Type B pancreatic cell (in vitro differentiated cells): ENCODE measurements at regions not wholly inside any gene's neighbourhood (a gene's known extent, or its start where the extent isn't known, plus 50 kb on each side); places are given as distances from the start of the nearest gene placed in this dataset.

Source experiments
- DNase-seq: peaks from one replicate; pipeline ENCODE4 v3.0.0; 2021; ENCODE audit warnings: mixed read lengths; ENCODE audit not compliant: unreplicated experiment; ENCODE audit errors: extremely low spot score
- H3K27ac Mint-ChIP-seq: 2 replicates; pipeline ENCODE4 v1.8.0; 2021; ENCODE audit warnings: mild to moderate bottlenecking, mixed read lengths
- H3K27me3 Mint-ChIP-seq: 2 replicates; pipeline ENCODE4 v1.8.0; 2021; ENCODE audit warnings: mixed read lengths
- H3K36me3 Mint-ChIP-seq: 2 replicates; pipeline ENCODE4 v1.8.0; 2021; ENCODE audit warnings: mixed read lengths
- H3K4me1 Mint-ChIP-seq: one replicate; pipeline ENCODE4 v1.8.0; 2021; ENCODE audit warnings: mixed read lengths; ENCODE audit not compliant: unreplicated experiment
- H3K4me3 Mint-ChIP-seq: 2 replicates; pipeline ENCODE4 v1.8.0; 2021; ENCODE audit warnings: mild to moderate bottlenecking, mixed read lengths
- H3K9me3 Mint-ChIP-seq: 2 replicates; pipeline ENCODE4 v1.8.0; 2021; ENCODE audit warnings: mixed read lengths
- CTCF ChIP-seq: fragments of 200-600 bp; sonication (generic); conservative IDR thresholded peaks from 2 replicates; pipeline ENCODE4 v1.5.0; 2021; ENCODE audit warnings: antibody characterized with exemption, mild to moderate bottlenecking

GRCh38 chr11:98040061-98040808 is 980.5 kb upstream of the CNTN5 start:
- Mint-ChIP-seq H3K27ac (no peak overlapping the region), H3K9me3 (no peaks in the 10 kb centered on the region)

GRCh38 chr11:98047647-98048046 is 973.1 kb upstream of the CNTN5 start:
- Mint-ChIP-seq H3K36me3 (no peaks in the 10 kb centered on the region), H3K27ac (no peak overlapping the region), H3K27me3 (no peaks in the 10 kb centered on the region), H3K4me1 (no peaks in the 10 kb centered on the region), H3K4me3 (no peak overlapping the region), H3K9me3 (no peaks in the 10 kb centered on the region)
- TF ChIP-seq CTCF, result no peak
- DNase-seq, result no peak

More at GRCh38 chr11:98040061-98040808, 980.5 kb upstream of the CNTN5 start:
- no peaks in the 10 kb centered on the region for H3K4me1 Mint-ChIP-seq
- no peak for DNase-seq
- no peaks in the 10 kb centered on the region for H3K27me3 Mint-ChIP-seq
- TF ChIP-seq CTCF, result no peak
- H3K36me3 Mint-ChIP-seq, result no peaks in the 10 kb centered on the region
- no peak overlapping the region for H3K4me3 Mint-ChIP-seq

- no peak for TF ChIP-seq CTCF
- Mint-ChIP-seq H3K4me1 (peaks cover 6% of the 10 kb centered on the region), H3K4me3 (no peak overlapping the region), H3K27me3 (no peaks in the 10 kb centered on the region), H3K36me3 (no peaks in the 10 kb centered on the region), H3K27ac (no peak overlapping the region), H3K9me3 (no peaks in the 10 kb centered on the region)
- no peak for DNase-seq
These were observed 966.9 kb upstream of the CNTN5 start for GRCh38 chr11:98053851-98054250.

GRCh38 chr11:98056945-98057344 is 963.8 kb upstream of the CNTN5 start:
- no peak for TF ChIP-seq CTCF
- H3K4me1 Mint-ChIP-seq, result peaks cover 6% of the 10 kb centered on the region
- DNase-seq, result no peak
- no peaks in the 10 kb centered on the region for H3K36me3 Mint-ChIP-seq
- no peak overlapping the region for H3K27ac Mint-ChIP-seq
- no peak overlapping the region for H3K4me3 Mint-ChIP-seq
- H3K27me3 Mint-ChIP-seq, result no peaks in the 10 kb centered on the region
- no peaks in the 10 kb centered on the region for H3K9me3 Mint-ChIP-seq

GRCh38 chr11:98059488-98059887 is 961.3 kb upstream of the CNTN5 start:
- no peaks in the 10 kb centered on the region for H3K9me3 Mint-ChIP-seq
- no peak overlapping the region for H3K27ac Mint-ChIP-seq
- no peaks in the 10 kb centered on the region for H3K27me3 Mint-ChIP-seq
- H3K36me3 Mint-ChIP-seq, result no peaks in the 10 kb centered on the region
- H3K4me3 Mint-ChIP-seq, result no peak overlapping the region
- DNase-seq, result no peak
- peaks cover 6% of the 10 kb centered on the region for H3K4me1 Mint-ChIP-seq
- TF ChIP-seq CTCF, result no peak
